ENCODE measurements at regions not wholly inside any gene's neighbourhood (a gene's known extent, or its start where the extent isn't known, plus 50 kb on each side); places are given as distances from the start of the nearest gene placed in this dataset.

GRCh38 chr3:59551834-59552233 lies 502.0 kb upstream of the CFAP20DC start:
- Histone ChIP-seq H3K9me2 (ENCODE audit: insufficient read depth) (0 out of 2 replicates have a peak, but pooled peaks cover 3% of the 10 kb centered on the region), H2AFZ (no peak overlapping the region), H3K4me1 (ENCODE audit: insufficient read depth) (no peaks in the 10 kb centered on the region), H3K36me3 (ENCODE audit: insufficient read depth) (no peaks in the 10 kb centered on the region), H3K27me3 (ENCODE audit: insufficient read depth) (no peaks in the 10 kb centered on the region), H3K27ac (ENCODE audit: low read depth) (no peak overlapping the region), H3F3A (replicated peaks; ENCODE audit: low read depth) (no peaks in the 10 kb centered on the region), H4K20me1 (replicated peaks; ENCODE audit: insufficient read depth) (no peaks in the 10 kb centered on the region), H3K79me2 (replicated peaks; ENCODE audit: insufficient read depth) (no peaks in the 10 kb centered on the region), H3K4me3 (no peak overlapping the region), H3K4me2 (no peak overlapping the region)
- H3K4me3 Mint-ChIP-seq = no peak overlapping the region
- no peaks in the 10 kb centered on the region for H3K9me3 Mint-ChIP-seq
- TF ChIP-seq POLR2AphosphoS5 (IDR thresholded peaks at IDR 0.05; ENCODE audit: low read depth) (no peak), ZNF331 (CRISPR knock-in tag; IDR thresholded peaks at IDR 0.05; ENCODE audit: low read depth) (no peak), CREB1 (CRISPR knock-in tag; IDR thresholded peaks at IDR 0.05; ENCODE audit: low read depth) (no peak), STAT1 (IDR thresholded peaks at IDR 0.05; ENCODE audit: unreplicated experiment) (no peak), ZNF462 (CRISPR knock-in tag; IDR thresholded peaks at IDR 0.05) (no peak), CTCF (conservative IDR thresholded peaks at IDR 0.05; ENCODE audit: low read depth in 2 of 2) (no peak), REST (IDR thresholded peaks at IDR 0.05; ENCODE audit: unreplicated experiment) (no peak), EZH2 (IDR thresholded peaks at IDR 0.05; ENCODE audit: low read depth, unreplicated experiment) (no peak), ETS1 (IDR thresholded peaks at IDR 0.05) (no peak)
- DNase-seq (ENCODE audit: low spot score) (peak; percentile 6), ATAC-seq (no peak)
- no peak overlapping the region for H3K27ac Mint-ChIP-seq
- H3K4me1 Mint-ChIP-seq = no peaks in the 10 kb centered on the region
- H3K27me3 Mint-ChIP-seq (ENCODE audit: insufficient read depth, low read depth, poor library complexity) = no peaks in the 10 kb centered on the region
- H3K36me3 Mint-ChIP-seq (ENCODE audit: low read depth) = no peaks in the 10 kb centered on the region
